ENCODE measurements at regions not wholly inside any gene's neighbourhood (a gene's known extent, or its start where the extent isn't known, plus 50 kb on each side); places are given as distances from the start of the nearest gene placed in this dataset.
"Not testable (repeated sequence)": the region's sequence is repeated elsewhere in the genome, so short reads cannot be mapped to it uniquely, and the experiment has no call there.

- no peak for DNase-seq (ENCODE audit: low spot score)
These were observed 55.6 kb upstream of the ABCD3 start for GRCh38 chr1:94362466-94363058.

DNA sequence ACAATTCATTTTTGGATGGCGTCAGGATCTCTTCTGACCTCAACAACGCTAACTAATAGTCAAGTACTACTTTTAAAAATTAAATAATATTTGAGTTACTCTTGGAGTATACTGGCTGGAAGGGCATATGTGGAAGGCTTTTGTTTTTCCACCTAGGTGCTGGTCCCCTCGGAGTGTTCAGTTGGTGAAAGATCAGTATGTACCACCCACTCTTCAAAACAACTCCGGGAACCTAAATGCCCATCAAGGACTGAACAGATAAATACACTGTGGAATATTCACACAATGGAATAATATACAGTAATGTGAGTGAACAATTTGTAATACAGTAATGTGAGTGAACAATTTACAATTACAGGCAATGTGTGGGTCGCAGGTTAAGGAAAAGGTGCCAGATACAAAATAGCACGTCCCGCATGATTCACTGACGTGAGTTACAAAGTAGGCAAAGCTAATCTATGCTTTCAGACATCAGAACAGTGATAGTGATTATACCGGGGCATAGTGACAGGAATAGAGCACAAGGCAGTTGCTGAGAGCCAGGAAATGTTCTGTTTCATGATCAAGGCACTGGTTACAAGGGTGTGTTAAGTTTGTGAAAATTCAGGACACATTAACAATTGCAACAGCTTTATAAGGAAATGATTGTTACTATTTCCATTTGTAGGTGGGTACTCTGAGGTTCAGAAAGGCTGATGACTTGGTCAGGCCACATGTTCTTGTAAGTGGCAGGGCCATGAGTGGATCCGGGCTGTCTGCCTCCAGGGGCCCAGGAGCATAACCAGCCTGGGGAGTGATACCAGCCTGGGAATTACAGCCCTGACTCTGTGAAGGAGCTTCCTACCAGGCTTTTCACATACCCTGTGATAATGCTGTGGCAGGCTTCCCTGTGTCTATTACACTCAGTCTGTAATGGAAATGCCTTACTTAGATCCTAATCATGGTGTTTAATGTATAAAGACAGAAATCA, 59.3 kb upstream of the ABCD3 start:
- no peak for DNase-seq (ENCODE audit: low spot score)

DNA sequence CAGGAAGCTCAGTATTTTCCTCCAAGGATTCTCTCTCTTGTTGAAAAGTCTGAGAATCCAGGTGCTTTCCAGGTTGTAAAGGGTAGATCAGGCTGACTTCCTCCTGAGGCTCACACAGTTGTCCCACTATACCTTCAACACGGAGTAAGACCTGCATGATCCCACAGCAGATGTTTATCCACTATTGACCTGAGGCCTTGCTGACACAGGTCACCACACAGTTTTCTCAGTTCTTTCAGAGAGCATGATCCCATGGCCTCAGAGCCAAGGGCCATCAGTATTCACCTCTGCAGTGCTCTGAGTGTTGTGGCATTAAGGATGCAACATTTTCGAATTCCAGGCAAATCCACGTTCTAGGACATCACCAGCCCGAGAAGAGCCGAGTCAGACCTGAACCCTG, 60.5 kb upstream of the ABCD3 start:
- DNase-seq (ENCODE audit: low spot score) = no peak

DNA sequence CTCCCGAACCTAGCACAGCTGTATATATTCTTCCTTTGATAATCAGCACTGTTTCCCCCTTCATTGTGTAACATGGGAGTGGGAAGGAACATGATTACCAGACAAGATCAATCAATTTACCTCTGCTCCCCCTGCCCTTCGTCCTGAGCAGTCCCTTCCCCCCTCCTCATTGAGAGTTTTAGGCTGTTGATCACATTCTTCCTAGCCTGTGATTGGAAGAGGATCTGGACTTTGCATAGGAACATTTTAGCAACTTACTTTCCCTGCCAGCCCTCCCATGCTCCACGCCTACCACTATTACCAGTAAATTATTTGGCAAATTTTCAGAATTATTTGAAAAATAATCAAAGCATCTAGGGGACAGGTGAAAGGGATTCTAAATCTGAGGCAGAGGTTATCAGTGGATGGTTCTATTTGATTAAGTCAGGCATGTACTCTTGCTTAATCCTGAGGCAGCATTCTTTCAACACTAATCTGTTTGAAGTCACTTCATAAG, 62.7 kb upstream of the ABCD3 start:
- no peak for DNase-seq (ENCODE audit: low spot score)

DNA sequence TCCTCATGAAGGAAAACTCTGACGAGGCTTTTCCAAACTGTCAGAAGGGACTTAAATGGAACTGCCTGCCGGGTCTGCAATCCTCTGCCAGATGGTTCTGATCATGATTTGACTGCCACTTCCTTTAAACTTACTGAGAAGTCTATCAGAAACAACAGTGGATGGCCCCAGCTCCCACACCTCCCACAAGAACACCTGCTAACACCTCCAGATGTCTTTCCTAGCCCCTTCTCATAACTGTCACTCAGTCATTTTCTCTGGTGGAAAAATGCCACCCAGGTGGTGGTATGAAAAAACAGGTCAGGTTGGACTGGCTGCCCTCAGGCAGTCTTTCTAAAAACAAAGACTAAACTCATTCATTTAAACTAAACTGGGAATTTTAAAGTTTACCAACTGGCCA, 66.7 kb upstream of the ABCD3 start:
- no peak for DNase-seq (ENCODE audit: low spot score)

DNA sequence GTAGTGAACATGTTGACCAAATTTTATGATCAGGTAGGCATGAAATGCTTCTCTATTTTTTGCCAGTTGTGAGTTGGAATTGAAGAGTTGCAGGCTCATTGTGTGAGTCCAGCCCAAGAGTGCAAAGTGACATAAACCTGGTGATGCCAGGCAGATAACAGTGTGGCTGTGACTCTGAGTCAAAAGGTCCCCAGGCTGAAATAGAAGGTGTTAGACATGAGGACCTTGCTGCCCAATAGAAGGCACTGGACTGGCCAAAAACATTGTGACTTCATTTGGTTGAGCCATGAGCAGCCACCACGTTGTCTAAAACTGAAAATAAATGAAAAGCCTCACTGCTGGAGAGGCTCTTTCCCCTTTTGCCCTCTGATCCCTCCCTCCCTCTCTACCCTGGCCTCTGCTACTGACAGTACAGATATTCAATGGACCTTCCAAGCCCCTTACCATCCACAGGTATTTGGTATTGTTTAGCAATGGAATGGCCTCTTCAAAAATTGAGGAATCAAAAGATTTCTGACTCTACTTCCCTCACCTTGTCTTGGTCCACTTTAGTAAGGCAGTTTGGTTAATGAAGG, 67.8 kb upstream of the ABCD3 start:
- DNase-seq (ENCODE audit: low spot score) = no peak

DNA sequence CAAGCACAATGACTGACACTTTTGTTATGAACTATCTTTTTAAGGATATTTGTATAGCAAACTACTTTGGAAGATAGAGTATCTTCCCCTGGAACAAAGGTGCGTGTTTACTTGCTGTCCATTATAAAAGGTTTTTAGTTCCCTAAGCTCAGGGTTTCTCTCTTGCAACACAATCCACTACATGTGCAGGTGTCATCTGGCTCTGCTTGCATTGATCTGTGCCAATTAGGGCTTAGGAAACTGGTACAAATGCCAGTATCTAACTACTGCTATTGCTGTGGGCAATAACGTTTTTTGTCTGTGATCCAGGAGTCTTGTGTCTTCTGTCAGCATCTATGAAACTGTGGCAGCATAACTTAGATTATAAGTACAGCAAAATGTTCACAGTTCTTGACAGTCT, 68.3 kb upstream of the ABCD3 start:
- no peak for DNase-seq (ENCODE audit: low spot score)

DNA sequence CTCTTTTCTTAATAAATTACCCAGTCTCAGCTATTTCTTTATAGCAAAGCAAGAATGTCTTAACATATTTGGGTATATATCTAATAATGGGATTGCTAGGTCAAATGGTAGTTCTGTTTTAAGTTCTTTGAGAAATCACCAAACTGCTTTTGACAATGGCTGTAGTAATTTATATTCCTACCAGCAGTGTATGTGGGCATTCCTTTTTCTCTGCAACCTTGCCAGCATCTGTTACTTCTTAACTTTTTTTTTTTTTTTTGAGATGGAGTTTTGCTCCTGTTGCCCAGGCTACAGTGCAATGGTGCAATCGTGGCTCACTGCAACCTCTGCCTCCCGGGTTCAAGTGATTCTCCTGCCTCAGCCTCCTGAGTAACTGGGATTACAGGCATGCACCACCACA, 69.8 kb upstream of the ABCD3 start:
- not testable (repeated sequence) for DNase-seq (ENCODE audit: low spot score)

GRCh38 chr1:94345148-94345721, 73.0 kb upstream of the ABCD3 start:
- no peak for DNase-seq (ENCODE audit: low spot score)

DNA sequence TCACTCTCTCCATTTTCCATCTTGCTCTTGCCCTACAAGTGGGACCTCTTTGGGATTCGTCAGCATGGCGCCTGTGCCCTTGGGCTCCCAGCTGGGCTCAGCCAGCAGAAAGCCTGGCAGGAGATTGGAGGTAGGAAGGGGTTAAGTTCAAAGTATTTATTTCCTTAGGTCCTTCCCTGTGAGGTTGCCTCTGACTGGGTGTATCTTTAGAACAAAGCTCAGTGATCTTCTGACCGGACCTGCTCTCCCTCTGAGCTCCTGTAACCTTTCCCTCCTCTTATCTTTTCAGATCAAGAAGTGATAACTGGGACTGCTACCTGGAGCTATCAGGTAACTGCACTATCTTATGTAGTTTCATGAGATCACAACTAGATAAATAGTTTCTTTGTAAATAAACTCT, 75.8 kb upstream of the ABCD3 start:
- DNase-seq (ENCODE audit: low spot score) = no peak

- no peak for DNase-seq (ENCODE audit: low spot score)
These were observed 78.8 kb upstream of the ABCD3 start for GRCh38 chr1:94339206-94339927.

DNA sequence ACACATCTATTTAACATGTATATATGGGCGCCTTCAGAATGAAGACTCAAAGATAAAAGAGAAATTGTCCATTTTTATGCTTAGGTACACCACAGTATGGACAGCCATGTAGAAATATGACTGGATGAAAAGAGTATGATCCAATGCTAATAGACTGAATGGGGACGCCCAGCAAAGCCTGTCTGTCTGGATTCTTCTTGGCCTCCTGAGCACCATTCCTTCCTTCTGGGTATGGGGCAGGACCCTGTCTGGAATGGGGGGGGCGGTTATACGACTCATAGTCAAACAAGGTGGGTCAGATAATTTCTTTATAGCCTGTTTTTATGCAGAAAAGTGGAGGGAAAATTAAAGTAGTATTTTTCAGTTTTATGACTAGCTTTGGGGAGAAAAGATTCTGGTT, 81.2 kb upstream of the ABCD3 start:
- DNase-seq (ENCODE audit: low spot score) = no peak

GRCh38 chr1:94335950-94336349, 82.2 kb upstream of the ABCD3 start:
- peak; percentile 38 for DNase-seq (ENCODE audit: low spot score)

DNA sequence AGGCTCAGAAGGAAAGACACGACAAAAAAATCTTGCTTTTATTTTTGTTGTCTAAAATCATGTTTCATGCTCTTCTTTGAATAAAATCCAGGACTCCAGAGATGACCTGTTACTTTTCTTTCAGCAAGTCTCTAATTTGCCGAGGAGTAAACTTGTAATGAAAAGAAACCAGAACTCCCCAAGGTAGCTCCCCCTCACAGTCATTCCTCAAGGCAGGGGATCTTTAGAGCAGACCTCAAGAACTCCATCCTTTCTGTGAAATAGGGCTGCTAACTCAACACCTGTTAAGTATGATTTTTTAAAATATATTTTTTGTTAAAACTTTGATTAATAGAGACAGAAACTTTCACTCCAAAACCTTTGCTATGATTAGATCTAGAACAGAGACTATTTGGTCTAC, 82.7 kb upstream of the ABCD3 start:
- no peak for DNase-seq (ENCODE audit: low spot score)

DNA sequence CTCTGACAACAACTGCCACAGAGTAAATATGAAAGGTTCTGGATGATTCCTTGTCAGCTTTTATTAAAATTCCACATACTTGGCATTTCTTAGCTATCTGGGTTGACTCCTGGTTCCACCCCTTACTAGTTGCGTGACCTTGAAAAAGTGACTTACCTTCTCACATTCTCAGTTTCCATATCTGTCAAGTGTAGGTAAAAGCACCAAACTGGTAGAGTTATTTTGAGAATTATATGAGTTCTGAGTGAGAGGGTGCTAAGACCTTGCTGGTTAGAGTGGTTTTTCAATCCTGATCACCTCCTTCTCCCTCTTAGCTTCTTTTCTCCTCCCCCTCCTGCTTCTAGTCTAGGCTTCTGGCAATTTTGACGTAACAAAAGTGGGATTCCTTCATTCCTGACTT, 83.4 kb upstream of the ABCD3 start:
- DNase-seq (ENCODE audit: low spot score) = no peak

DNA sequence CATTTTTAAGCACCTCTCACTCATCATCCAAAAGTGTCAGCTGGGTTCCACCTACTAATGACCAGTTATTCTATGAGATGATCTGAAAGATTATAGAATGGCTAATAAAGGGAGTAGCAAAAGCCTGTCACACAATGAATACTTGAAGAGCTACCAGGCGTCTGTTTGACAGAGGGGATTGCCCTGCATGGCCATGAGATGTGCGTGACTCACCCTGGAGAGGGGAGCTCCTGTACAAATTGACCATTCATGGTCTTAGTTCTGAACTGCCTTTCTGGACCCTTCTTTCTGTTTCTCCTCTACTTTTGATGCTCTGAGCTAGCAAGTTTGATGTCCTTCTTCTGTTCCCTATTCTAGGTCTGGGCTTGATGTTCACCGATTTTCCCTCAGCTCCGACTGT, 85.2 kb upstream of the ABCD3 start:
- no peak for DNase-seq (ENCODE audit: low spot score)

GRCh38 chr1:94332516-94332915, 85.7 kb upstream of the ABCD3 start:
- DNase-seq (ENCODE audit: low spot score) = no peak

DNA sequence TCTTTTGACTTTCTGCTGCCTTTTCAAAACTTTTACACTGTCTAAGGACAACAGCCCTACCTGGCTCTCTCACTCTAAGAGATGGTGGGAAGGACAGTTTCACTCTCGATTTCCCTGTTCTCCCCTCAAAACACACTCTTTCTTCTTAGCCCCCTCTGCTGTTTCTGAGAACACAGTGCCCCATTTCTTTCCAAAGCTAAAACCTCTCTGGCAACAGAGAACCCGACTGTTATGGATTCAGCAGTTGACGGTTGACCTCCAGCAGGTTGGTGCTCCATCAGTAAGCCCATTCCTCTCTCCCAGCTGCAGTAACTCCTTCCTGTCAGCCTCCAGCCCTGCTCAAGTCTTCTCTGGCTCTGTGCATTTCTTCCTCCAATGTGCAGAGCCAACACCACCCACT, 88.2 kb upstream of the ABCD3 start:
- DNase-seq (ENCODE audit: low spot score) = no peak

GRCh38 chr1:94329276-94329675, 88.9 kb upstream of the ABCD3 start:
- DNase-seq (ENCODE audit: low spot score) = no peak

DNA sequence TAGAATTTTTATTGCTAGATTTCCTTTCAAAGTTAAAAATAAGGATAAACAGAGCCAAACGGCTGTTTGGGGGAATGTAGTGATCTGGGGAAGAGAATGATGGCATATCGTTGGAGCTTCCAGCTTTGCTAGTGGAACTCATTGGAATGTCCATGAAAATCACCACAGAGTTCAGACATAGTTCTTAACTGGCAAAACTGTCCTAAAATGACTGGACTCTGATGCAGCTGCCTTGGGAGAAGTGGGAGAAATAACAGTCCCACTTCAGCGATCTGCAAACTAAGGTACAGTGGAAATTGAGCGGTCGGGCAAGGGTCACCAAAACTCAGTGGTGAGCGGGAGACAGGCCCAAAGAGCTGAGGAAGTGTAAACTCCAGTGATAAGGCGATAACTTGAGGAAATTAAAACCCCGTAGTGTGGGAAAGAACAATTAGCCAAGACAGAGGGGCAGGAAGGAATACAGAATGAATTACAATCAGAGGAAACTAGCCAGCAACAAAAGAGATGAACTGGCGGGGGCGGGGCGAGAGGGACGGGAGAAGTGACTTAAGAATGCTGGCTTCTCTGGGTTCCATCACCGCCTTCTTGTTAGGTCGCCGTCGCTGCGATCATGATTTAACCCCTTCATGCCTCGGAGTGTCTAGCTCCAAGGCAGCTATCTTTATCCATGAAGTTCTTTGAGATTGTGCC, 89.8 kb upstream of the ARHGAP29 start:
- no peak for DNase-seq (ENCODE audit: low spot score)

DNA sequence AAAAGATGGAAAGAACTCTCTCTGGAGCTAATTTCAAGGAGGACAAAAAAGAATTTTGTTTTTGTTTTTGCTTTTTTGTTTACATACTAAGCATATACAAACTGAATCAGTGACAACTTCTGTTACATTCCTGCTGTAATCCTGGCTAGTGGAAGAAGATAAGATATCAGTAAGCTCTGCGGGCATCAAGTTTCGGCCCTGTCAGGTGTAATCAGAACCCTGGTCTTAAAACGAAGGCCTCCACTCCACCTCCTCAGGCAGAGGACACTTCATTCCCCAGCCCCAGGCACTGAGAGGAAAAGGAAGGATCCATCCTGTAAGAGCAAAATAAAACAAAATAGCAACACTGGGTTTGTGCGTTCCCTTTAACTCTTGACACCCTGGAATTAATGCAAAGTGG, 88.9 kb upstream of the ARHGAP29 start:
- DNase-seq (ENCODE audit: low spot score) = no peak
